ENCODE measurements at regions not wholly inside any gene's neighbourhood (a gene's known extent, or its start where the extent isn't known, plus 50 kb on each side); places are given as distances from the start of the nearest gene placed in this dataset.

DNA sequence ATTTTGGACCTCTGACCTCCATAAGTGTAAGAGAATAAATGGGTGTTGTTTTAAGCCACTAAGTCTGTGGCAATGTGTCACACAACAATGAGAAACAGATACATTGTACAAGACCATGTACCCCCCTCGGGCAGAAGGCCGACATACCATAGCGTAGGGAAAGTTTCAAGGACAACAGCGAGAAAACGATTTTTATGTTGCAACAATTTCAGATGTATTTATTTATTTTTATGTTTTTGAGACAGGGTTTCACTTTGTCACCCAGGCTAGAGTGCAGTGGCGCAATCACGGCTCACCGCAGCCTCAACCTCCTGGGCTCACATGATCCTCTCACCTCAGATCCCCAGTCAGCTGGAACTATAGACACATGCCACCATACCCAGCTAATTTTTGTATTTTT lies 136.4 kb upstream of the NCOR2 start:
- no peaks in the 10 kb centered on the region for H3K36me3 ChIP-seq (ENCODE audit: control insufficient read depth in 2 of 2, insufficient read depth in 2 of 2, low read length in 1 of 2)
- RAD21 ChIA-PET (ENCODE audit: unreplicated experiment) = no interaction called here
- H3K27ac ChIP-seq (ENCODE audit: control insufficient read depth, insufficient read depth) = no peak overlapping the region
- DNase-seq (ENCODE audit: low read depth, low spot score) (no peak), ATAC-seq (no peak), FAIRE-seq (no peak)
- POLR2A ChIA-PET = no interaction called here
- no peaks in the 10 kb centered on the region for H3K79me2 ChIP-seq (ENCODE audit: control insufficient read depth, insufficient read depth, low read length)
- peaks cover 0 to 2% of the 10 kb centered on the region in 2 experiments; a peak in 1 of 4 replicates for H3K27me3 ChIP-seq (replicated peaks in 1 of 2; ENCODE audit: control insufficient read depth in 2 of 2, insufficient read depth in 2 of 2, low read length in 1 of 2)
- H3K9me3 ChIP-seq (replicated peaks; ENCODE audit: control insufficient read depth, insufficient read depth, low read length) = no peaks in the 10 kb centered on the region; the same call in 2 of the 3 replicates
- in situ Hi-C loops (cut with MboI) = no loop called here
- intact Hi-C loops (cut with micrococcal nuclease; ENCODE audit: unreplicated experiment) = no loop called here
- TF ChIP-seq CREM (IDR thresholded peaks at IDR 0.05; ENCODE audit: low read depth) (no peak), BMI1 (IDR thresholded peaks at IDR 0.05; ENCODE audit: borderline replicate concordance) (no peak), YBX1 (IDR thresholded peaks at IDR 0.05) (no peak), ZNF24 (IDR thresholded peaks at IDR 0.05) (no peak), IKZF2 (IDR thresholded peaks at IDR 0.05) (no peak), CBFB (IDR thresholded peaks at IDR 0.05; ENCODE audit: low read depth) (no peak), RFX5 (IDR thresholded peaks at IDR 0.05; ENCODE audit: low read depth, low read length) (no peak), GATAD2B (conservative IDR thresholded peaks at IDR 0.05; ENCODE audit: low read depth) (no peak), HDGF (IDR thresholded peaks at IDR 0.05) (no peak), TAF1 (IDR thresholded peaks at IDR 0.05; ENCODE audit: borderline replicate concordance, low read depth, low read length) (no peak), E2F4 (IDR thresholded peaks at IDR 0.05; ENCODE audit: low read depth, low read length) (no peak), RBBP5 (conservative IDR thresholded peaks at IDR 0.05) (no peak), NFYB (IDR thresholded peaks at IDR 0.05; ENCODE audit: insufficient read depth, low read depth, low read length) (no peak), NFYA (IDR thresholded peaks at IDR 0.05; ENCODE audit: borderline replicate concordance, low read depth, low read length) (no peak)
- no peak overlapping the region for H3K9ac ChIP-seq (ENCODE audit: control insufficient read depth, insufficient read depth, low read length)
- H3K4me1 ChIP-seq (ENCODE audit: control insufficient read depth, insufficient read depth, low read length) = no peaks in the 10 kb centered on the region
- no peak overlapping the region for H3K4me3 ChIP-seq
- WGBS (ENCODE audit: insufficient coverage, insufficient replicate concordance, low lambda C conversion rate, missing lambda C conversion rate) = 54% methylated on average over 8 of the region's 8 CpGs
- no peak overlapping the region for H2AFZ ChIP-seq (ENCODE audit: control insufficient read depth, low read depth, low read length)
- H3K4me2 ChIP-seq (ENCODE audit: control insufficient read depth, insufficient read depth) = no peak overlapping the region
- CTCF ChIA-PET = interaction anchor here (1.6 kb wide), 1 partner anchor 10 kb away, joined by 4 read pairs; no protein-coding TSS in a partner anchor
- H4K20me1 ChIP-seq (ENCODE audit: control insufficient read depth, insufficient read depth) = no peaks in the 10 kb centered on the region
- no TSS peak for BruUV-seq (replicated peaks)
- SMC1A ChIA-PET (ENCODE audit: uncharacterized antibody, unreplicated experiment) = interaction anchor here (1.2 kb wide), 1 partner anchor 59 kb away, joined by 3 read pairs; no protein-coding TSS in a partner anchor
